ENCODE measurements at regions not wholly inside any gene's neighbourhood (a gene's known extent, or its start where the extent isn't known, plus 50 kb on each side); places are given as distances from the start of the nearest gene placed in this dataset.

DNA sequence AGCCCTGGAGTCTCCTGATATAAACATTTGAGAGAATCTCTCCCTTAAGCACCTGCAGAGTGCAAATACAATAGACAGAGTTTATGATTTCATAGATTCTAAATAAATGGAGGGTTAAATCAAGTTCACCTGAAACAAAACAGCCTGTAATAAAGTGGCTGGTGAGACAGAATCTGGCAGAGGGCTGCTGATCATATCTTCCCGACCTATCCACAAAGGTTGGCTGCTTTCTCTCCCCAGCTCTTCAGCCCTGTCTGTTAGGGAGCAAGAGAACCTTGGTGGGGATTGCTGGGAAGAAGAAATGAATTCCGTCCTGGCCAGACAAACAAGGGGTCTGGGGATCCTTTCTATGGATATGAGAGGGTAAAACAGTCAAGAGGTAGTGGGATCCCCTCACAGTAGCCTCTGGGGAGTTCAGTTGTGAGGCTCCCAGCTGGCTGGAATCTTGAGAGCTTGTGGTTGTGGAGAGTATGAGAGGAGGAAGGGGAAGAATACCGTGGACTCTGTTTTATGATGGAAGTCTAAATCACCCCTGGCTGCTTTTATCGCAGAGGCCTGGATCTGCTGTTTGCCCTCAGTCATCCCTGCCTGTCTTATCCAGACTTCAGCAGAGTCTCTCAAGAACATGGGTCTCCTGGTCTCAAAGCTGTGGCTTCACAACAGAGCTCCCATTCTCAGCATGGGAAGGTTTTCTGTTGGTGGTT lies 451.3 kb downstream of the NTRK3 start:
- no peak for TF ChIP-seq CTCF (IDR thresholded peaks at IDR 0.05)
- DNase-seq (ENCODE audit: low spot score) (no peak), ATAC-seq (ENCODE audit: low FRiP score) (no peak)

GRCh38 chr15:87804451-87804850 lies 452.1 kb downstream of the NTRK3 start:
- ATAC-seq (ENCODE audit: low FRiP score) (no peak), DNase-seq (ENCODE audit: low spot score) (no peak)
- no peak for TF ChIP-seq CTCF (IDR thresholded peaks at IDR 0.05)

DNA sequence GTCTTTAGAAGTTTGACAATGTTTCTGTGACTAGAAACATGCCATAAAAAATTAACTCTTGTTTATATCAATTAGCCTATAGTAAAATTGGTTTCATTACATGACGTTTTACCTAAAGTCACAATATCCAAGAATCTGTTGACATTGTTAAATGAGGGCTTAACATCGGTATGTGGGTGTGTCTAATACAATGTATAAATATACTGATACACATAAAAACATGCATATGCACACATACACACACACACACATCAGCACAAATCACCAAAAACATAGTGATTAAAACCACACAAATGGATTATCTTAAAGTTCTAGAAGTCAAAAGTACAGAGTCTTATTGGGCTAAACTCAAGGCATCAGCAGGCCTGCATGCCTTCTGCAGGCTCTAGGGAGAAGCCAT lies 456.7 kb downstream of the NTRK3 start:
- ATAC-seq (ENCODE audit: low FRiP score) (no peak), DNase-seq (ENCODE audit: low spot score) (no peak)
- TF ChIP-seq CTCF (IDR thresholded peaks at IDR 0.05) = no peak

DNA sequence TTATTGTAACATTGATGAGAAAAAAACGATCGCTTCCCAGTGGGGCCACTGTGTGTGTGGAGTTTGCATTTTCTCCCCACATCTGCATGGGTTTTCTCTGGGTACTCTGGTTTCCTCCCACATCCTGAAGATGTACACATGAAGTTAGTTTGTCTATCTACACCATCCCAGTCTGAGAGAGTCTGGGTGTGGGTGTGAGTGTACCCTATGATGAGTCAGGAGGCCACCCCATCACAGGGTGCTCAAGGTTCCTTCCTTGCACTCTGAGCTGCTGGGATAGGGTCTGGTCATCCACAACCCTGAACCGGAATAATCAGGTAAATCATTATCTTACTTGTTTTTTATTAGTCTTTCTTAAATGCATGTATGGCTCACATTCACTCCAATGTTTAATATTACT lies 457.1 kb downstream of the NTRK3 start:
- DNase-seq (ENCODE audit: low spot score) = no peak
- no peak for TF ChIP-seq CTCF (IDR thresholded peaks at IDR 0.05)
- no peak for ATAC-seq (ENCODE audit: low FRiP score)

- DNase-seq (ENCODE audit: low spot score) = no peak
- no peak for ATAC-seq (ENCODE audit: low FRiP score)
- TF ChIP-seq CTCF (IDR thresholded peaks at IDR 0.05) = no peak
Measured at GRCh38 chr15:87793725-87794124, 462.8 kb downstream of the NTRK3 start.

- DNase-seq (ENCODE audit: low spot score) (no peak), ATAC-seq (ENCODE audit: low FRiP score) (no peak)
- TF ChIP-seq CTCF (IDR thresholded peaks at IDR 0.05) = no peak
Measured at GRCh38 chr15:87792250-87793040, 464.1 kb downstream of the NTRK3 start.

Measured in omental fat pad (tissue), 3 donors.